ENCODE measurements at regions not wholly inside any gene's neighbourhood (a gene's known extent, or its start where the extent isn't known, plus 50 kb on each side); places are given as distances from the start of the nearest gene placed in this dataset.

DNA sequence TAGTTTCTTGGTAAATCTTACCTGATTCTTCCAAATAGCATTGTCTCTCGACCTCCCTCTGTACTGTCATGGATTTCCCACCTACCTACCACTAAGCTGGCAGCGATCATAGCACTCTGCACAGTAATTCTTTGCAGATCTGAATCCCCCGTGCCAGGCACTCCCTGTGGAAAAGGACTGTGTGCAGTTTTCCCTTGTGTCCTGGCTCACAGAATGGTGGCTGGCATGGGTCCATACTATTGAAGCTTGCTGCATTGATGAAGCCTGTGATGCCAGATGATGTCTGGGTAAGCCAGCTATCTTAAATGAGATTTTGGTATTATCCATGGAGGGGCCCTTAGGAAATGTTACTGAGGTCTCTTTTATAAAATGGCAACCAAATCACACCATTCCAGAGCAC, 135.7 kb downstream of the RPAP3 start:
- no peaks in the 10 kb centered on the region for H3K4me1 ChIP-seq
- TF ChIP-seq, protein P1, sequence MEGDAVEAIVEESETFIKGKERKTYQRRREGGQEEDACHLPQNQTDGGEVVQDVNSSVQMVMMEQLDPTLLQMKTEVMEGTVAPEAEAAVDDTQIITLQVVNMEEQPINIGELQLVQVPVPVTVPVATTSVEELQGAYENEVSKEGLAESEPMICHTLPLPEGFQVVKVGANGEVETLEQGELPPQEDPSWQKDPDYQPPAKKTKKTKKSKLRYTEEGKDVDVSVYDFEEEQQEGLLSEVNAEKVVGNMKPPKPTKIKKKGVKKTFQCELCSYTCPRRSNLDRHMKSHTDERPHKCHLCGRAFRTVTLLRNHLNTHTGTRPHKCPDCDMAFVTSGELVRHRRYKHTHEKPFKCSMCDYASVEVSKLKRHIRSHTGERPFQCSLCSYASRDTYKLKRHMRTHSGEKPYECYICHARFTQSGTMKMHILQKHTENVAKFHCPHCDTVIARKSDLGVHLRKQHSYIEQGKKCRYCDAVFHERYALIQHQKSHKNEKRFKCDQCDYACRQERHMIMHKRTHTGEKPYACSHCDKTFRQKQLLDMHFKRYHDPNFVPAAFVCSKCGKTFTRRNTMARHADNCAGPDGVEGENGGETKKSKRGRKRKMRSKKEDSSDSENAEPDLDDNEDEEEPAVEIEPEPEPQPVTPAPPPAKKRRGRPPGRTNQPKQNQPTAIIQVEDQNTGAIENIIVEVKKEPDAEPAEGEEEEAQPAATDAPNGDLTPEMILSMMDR (IDR thresholded peaks at IDR 0.05; ENCODE audit: low read depth, low read length) = no peak
- H3K4me3 ChIP-seq (ENCODE audit: low read depth, low read length) = no peak overlapping the region
- DNase-seq = no peak
- H3K36me3 ChIP-seq = no peaks in the 10 kb centered on the region
- H3K27me3 ChIP-seq = no peaks in the 10 kb centered on the region; the same call in 1 of the 2 replicates
- no peaks in the 10 kb centered on the region for H3K9me3 ChIP-seq

DNA sequence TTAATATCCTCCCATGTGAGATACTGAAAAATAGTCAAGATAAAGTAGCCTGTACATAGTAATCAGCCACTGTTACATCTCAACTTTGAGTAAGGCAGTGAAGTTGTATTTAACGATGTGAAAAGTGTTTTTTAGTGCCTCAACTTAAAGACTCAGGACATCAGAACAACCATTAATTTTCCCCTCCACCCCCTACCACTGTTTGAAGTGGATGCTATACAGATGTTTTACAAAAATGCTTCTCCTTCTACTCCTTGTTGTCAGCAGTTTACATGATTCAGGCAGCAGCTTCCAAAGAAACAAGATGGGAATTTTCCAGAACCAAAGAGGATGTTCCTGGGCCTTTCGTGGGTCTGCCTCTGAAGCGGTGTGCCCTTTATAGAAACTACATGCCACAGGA, 143.6 kb downstream of the RPAP3 start:
- no peaks in the 10 kb centered on the region for H3K4me1 ChIP-seq
- H3K27me3 ChIP-seq = peaks cover 2% of the 10 kb centered on the region
- TF ChIP-seq, protein P1 (IDR thresholded peaks at IDR 0.05; ENCODE audit: low read depth, low read length) = no peak
- H3K36me3 ChIP-seq = no peaks in the 10 kb centered on the region
- H3K9me3 ChIP-seq = no peaks in the 10 kb centered on the region
- DNase-seq = no peak
- H3K4me3 ChIP-seq (ENCODE audit: low read depth, low read length) = no peak overlapping the region

DNA sequence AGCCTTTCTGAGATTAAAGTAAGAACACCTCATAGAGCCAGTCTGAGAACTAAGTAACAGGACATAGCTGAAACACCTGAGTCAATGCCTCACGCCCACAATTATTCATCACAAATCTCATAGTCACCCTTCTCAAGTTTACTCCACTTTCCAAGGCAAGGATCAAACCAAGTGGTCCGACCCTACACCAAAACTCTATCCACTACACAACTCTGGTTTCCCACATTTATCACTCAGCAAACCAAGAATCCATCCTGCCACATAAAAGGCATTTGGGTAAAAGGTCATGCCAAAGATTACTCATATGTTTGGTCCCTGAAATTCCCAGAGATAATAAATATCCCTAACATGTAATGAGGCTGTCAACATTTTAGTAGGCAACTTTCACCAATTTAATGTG, 144.1 kb downstream of the RPAP3 start:
- H3K9me3 ChIP-seq = no peaks in the 10 kb centered on the region
- no peak for DNase-seq
- TF ChIP-seq, protein P1 (IDR thresholded peaks at IDR 0.05; ENCODE audit: low read depth, low read length) = no peak

DNA sequence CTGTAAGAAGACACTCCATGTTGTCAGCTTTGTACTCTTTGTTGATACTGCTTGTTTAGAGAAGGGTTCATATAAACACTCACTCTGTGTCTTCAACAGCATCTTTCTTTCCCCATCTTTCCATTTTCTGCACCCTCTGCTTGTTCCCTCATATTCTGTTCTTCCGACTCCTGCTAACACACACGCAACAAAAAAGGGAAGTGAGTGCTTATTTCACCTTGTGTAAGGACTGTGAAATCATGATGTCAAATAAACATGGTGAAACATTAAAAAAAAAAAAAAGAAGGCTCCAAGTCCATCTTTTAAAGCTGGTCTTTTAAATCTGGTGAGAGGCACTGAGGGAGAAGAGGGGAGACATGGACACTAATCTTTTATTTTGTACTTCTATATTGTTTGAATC, 145.4 kb downstream of the RPAP3 start:
- DNase-seq = no peak
- Histone ChIP-seq H3K4me3 (ENCODE audit: low read depth, low read length) (no peak overlapping the region), H3K9me3 (no peaks in the 10 kb centered on the region), H3K27me3 (peaks cover 2% of the 10 kb centered on the region), H3K36me3 (no peaks in the 10 kb centered on the region), H3K4me1 (no peaks in the 10 kb centered on the region)
- TF ChIP-seq, protein P1 (IDR thresholded peaks at IDR 0.05; ENCODE audit: low read depth, low read length) = no peak

More for the DNA sequence above, 144.1 kb downstream of the RPAP3 start:
- Histone ChIP-seq H3K36me3 (no peaks in the 10 kb centered on the region), H3K4me1 (no peaks in the 10 kb centered on the region), H3K27me3 (peaks cover 2% of the 10 kb centered on the region), H3K4me3 (ENCODE audit: low read depth, low read length) (no peak overlapping the region)

DNA sequence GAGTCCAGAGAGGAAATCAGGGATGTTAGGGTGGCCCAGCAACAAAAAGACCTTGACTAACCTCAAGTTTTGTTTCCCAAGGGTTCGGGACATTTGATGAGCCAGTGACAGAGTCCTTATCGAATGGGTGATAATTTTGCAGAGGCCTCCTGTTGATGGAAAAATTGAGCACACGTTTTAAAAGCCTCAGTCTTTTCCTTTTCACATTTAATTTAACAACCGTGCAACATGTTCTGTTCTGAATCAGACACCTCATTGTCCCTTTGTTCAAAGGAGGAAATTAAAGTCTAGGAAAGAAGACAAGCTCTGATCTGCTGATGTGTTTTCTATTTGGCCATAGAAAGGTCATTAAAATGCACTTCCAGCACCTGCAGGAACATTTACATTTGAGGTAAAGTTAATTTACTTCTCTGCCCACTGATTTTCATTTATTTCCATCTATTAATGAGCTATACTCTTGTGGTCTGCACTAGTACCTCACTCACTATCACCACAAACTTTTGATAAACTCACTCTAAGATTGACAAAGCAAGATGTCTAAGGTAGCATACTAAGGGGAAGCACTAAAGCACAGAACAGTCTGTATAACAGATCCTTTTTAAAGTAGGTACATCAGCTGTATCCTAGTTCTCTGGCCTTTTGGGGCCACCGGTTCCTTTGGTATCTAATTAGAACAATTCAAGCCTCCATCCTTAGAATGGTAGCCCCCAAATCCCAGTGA, 147.0 kb downstream of the RPAP3 start:
- Histone ChIP-seq H3K4me3 (ENCODE audit: low read depth, low read length) (no peak overlapping the region), H3K9me3 (no peaks in the 10 kb centered on the region), H3K36me3 (no peaks in the 10 kb centered on the region), H3K27me3 (peaks cover 2% of the 10 kb centered on the region), H3K4me1 (no peaks in the 10 kb centered on the region)
- DNase-seq = no peak
- TF ChIP-seq, protein P1 (IDR thresholded peaks at IDR 0.05; ENCODE audit: low read depth, low read length) = no peak

DNA sequence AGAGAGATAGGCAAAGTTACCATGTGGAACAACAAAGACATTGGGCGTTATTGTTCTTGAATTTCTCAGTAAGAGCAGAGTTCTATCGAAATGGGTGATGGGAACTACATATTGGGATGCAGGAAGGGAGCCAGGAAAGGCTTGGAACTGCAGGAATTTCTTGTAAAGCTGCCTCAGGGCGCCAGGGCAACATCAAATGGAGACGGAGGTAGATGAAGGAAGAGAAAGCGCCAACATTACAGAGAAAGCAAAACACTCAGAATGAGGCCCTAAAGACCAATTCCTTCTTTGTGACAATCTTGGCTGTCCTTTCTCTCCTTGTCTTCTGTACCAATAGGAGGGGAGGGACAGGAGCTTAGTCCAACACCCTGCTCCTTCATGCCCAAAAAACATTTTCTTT, 148.4 kb downstream of the RPAP3 start:
- H3K27me3 ChIP-seq = peaks cover 2% of the 10 kb centered on the region
- DNase-seq = no peak
- H3K9me3 ChIP-seq = no peaks in the 10 kb centered on the region
- H3K36me3 ChIP-seq = no peaks in the 10 kb centered on the region
- H3K4me3 ChIP-seq (ENCODE audit: low read depth, low read length) = no peak overlapping the region
- TF ChIP-seq, protein P1 (IDR thresholded peaks at IDR 0.05; ENCODE audit: low read depth, low read length) = no peak
- no peaks in the 10 kb centered on the region for H3K4me1 ChIP-seq
